Small intestine (tissue), 7 donors: ENCODE measurements at regions not wholly inside any gene's neighbourhood (a gene's known extent, or its start where the extent isn't known, plus 50 kb on each side); places are given as distances from the start of the nearest gene placed in this dataset.

ENCODE experiments used
- DNase-seq, 2 donors: peaks; one replicate each; pipeline versions ENCODE4 v3.0.0 to v3.0.0-alpha.2; 2013
- FAIRE-seq: peaks from 2 replicates; lab custom pipeline; 2012; peaks lifted over from hg19 to GRCh38; lab: Jason Lieb, UNC
- H3K27ac ChIP-seq, 3 donors: one replicate each; pipeline ENCODE4 v1.5.1; 2013; ENCODE audit warnings: low read length in 2 of 3, mild to moderate bottlenecking in 2 of 3, control low read depth in 1 of 3, inconsistent platforms in 1 of 3, low read depth in 1 of 3, moderate library complexity in 1 of 3
- H3K27me3 ChIP-seq, 3 donors: one replicate each; pipeline ENCODE4 v1.6.1; 2013; ENCODE audit warnings: low read length in 3 of 3, inconsistent platforms in 1 of 3; ENCODE audit not compliant: control insufficient read depth in 3 of 3, insufficient read depth in 3 of 3
- H3K36me3 ChIP-seq, 3 donors: one replicate each; pipeline ENCODE4 v1.6.1; 2013; ENCODE audit warnings: low read length in 3 of 3, inconsistent platforms in 1 of 3, low read depth in 1 of 3, mild to moderate bottlenecking in 1 of 3, moderate library complexity in 1 of 3; ENCODE audit not compliant: control insufficient read depth in 3 of 3, insufficient read depth in 2 of 3
- H3K4me1 ChIP-seq, 3 donors: one replicate each; pipeline ENCODE4 v1.6.1; 2013; ENCODE audit warnings: low read length in 2 of 3, inconsistent platforms in 1 of 3, low read depth in 1 of 3, mild to moderate bottlenecking in 1 of 3, moderate library complexity in 1 of 3; ENCODE audit not compliant: control insufficient read depth in 3 of 3, insufficient read depth in 2 of 3
- H3K4me3 ChIP-seq, 3 donors: one replicate each; pipeline ENCODE4 v1.5.1; 2013; ENCODE audit warnings: low read length in 3 of 3, control low read depth in 1 of 3, inconsistent platforms in 1 of 3, low read depth in 1 of 3, mild to moderate bottlenecking in 1 of 3, moderate library complexity in 1 of 3
- H3K9me3 ChIP-seq, 2 donors: one replicate each; pipeline ENCODE4 v1.6.1; 2013; ENCODE audit warnings: low read depth in 1 of 2, low read length in 1 of 2; ENCODE audit not compliant: control insufficient read depth in 2 of 2, insufficient read depth in 1 of 2
- WGBS, 3 donors: extraction: QIAGEN DNeasy Blood & Tissue Kit; methylation state at CpG; one replicate each; pipeline ENCODE4 v1.1.7; 2013; 5-methylcytosine and 5-hydroxymethylcytosine counted together
- donor health status: healthy with polysubstance abuse.
- donor health status: control.
- donor health status: control.
- donor health status: Bipolar disorder and iron deficiency.
- donor health status: healthy.

GRCh38 chr12:28770322-28770721 lies 378.8 kb upstream of the FAR2 start:
- H3K4me3 ChIP-seq = no peak overlapping the region
- H3K27ac ChIP-seq = peak overlapping the region in 1 of 3 donors; percentile 69
- H3K36me3 ChIP-seq = no peaks in the 10 kb centered on the region
- 27 to 54% (median 40%) methylated on average over 5 of the region's 5 CpGs for WGBS, 3 donors
- H3K4me1 ChIP-seq = peaks cover 0 to 3% (median 0%) of the 10 kb centered on the region in 3 donors
- FAIRE-seq (no peak), DNase-seq (peak in 1 of 2 donors; percentile 85)
- H3K9me3 ChIP-seq = no peaks in the 10 kb centered on the region
- no peaks in the 10 kb centered on the region for H3K27me3 ChIP-seq

- Histone ChIP-seq H3K27ac (no peak overlapping the region), H3K36me3 (no peaks in the 10 kb centered on the region), H3K9me3 (no peaks in the 10 kb centered on the region), H3K27me3 (no peaks in the 10 kb centered on the region), H3K4me3 (no peak overlapping the region), H3K4me1 (peaks cover 0 to 3% (median 0%) of the 10 kb centered on the region in 3 donors)
- 13 to 45% (median 29%) methylated on average over 4 of the region's 4 CpGs for WGBS, 3 donors
- peak; percentile 33 to 61 for DNase-seq
- no peak for FAIRE-seq
Observed at GRCh38 chr12:28771968-28772367, 377.1 kb upstream of the FAR2 start.

- Histone ChIP-seq H3K9me3 (no peaks in the 10 kb centered on the region), H3K4me1 (no peaks in the 10 kb centered on the region), H3K27ac (no peak overlapping the region), H3K27me3 (no peaks in the 10 kb centered on the region), H3K36me3 (no peaks in the 10 kb centered on the region), H3K4me3 (no peak overlapping the region)
- 93 to 99% (median 96%) methylated on average over 4 of the region's 4 CpGs for WGBS, 3 donors
- DNase-seq (no peak), FAIRE-seq (no peak)
Observed at GRCh38 chr12:28775556-28775955, 373.5 kb upstream of the FAR2 start.

GRCh38 chr12:28776220-28776619 lies 372.9 kb upstream of the FAR2 start:
- no peaks in the 10 kb centered on the region for H3K4me1 ChIP-seq
- H3K4me3 ChIP-seq = no peak overlapping the region
- WGBS, 3 donors = 10 to 55% (median 42%) methylated on average over 1 of the region's 1 CpG
- H3K27ac ChIP-seq = peak overlapping the region in 1 of 3 donors; percentile 5
- no peaks in the 10 kb centered on the region for H3K36me3 ChIP-seq
- FAIRE-seq = no peak
- H3K9me3 ChIP-seq = no peaks in the 10 kb centered on the region
- no peaks in the 10 kb centered on the region for H3K27me3 ChIP-seq
- DNase-seq = peak; percentile 22 to 43

- Histone ChIP-seq H3K4me1 (no peaks in the 10 kb centered on the region), H3K27ac (peak overlapping the region in 1 of 3 donors; percentile 5), H3K27me3 (no peaks in the 10 kb centered on the region), H3K36me3 (no peaks in the 10 kb centered on the region), H3K9me3 (no peaks in the 10 kb centered on the region), H3K4me3 (no peak overlapping the region)
- no peak for DNase-seq
- no peak for FAIRE-seq
- WGBS, 3 donors = 84 to 90% (median 89%) methylated on average over 5 of the region's 5 CpGs
Observed at GRCh38 chr12:28776913-28777422, 372.1 kb upstream of the FAR2 start.

GRCh38 chr12:28777603-28778365 lies 371.3 kb upstream of the FAR2 start:
- DNase-seq (no peak), FAIRE-seq (no peak)
- no peak overlapping the region for H3K27ac ChIP-seq
- WGBS, 3 donors = 79 to 87% (median 84%) methylated on average over 8 of the region's 8 CpGs
- no peaks in the 10 kb centered on the region for H3K27me3 ChIP-seq
- no peaks in the 10 kb centered on the region for H3K9me3 ChIP-seq
- no peaks in the 10 kb centered on the region for H3K36me3 ChIP-seq
- no peak overlapping the region for H3K4me3 ChIP-seq
- H3K4me1 ChIP-seq = no peaks in the 10 kb centered on the region

- no peak overlapping the region for H3K4me3 ChIP-seq
- DNase-seq = peak; percentile 25 to 60
- no peak for FAIRE-seq
- WGBS, 3 donors = 74 to 83% (median 83%) methylated on average over 2 of the region's 2 CpGs
- peak overlapping the region in 1 of 3 donors; percentile 45 for H3K27ac ChIP-seq
- no peaks in the 10 kb centered on the region for H3K36me3 ChIP-seq
- no peaks in the 10 kb centered on the region for H3K27me3 ChIP-seq
- H3K9me3 ChIP-seq = no peaks in the 10 kb centered on the region
- no peaks in the 10 kb centered on the region for H3K4me1 ChIP-seq
Observed at GRCh38 chr12:28780096-28780495, 369.0 kb upstream of the FAR2 start.

GRCh38 chr12:28780960-28781359 lies 368.1 kb upstream of the FAR2 start:
- no peaks in the 10 kb centered on the region for H3K4me1 ChIP-seq
- no peaks in the 10 kb centered on the region for H3K36me3 ChIP-seq
- no peaks in the 10 kb centered on the region for H3K27me3 ChIP-seq
- no peak for DNase-seq
- H3K9me3 ChIP-seq = no peaks in the 10 kb centered on the region
- WGBS, 3 donors = 59 to 71% (median 66%) methylated on average over 5 of the region's 5 CpGs
- no peak overlapping the region for H3K4me3 ChIP-seq
- no peak for FAIRE-seq
- H3K27ac ChIP-seq = no peak overlapping the region
